DMS114 treated with DMSO at 0.1 percent for 48 hours (cell line): ENCODE measurements at regions not wholly inside any gene's neighbourhood (a gene's known extent, or its start where the extent isn't known, plus 50 kb on each side); places are given as distances from the start of the nearest gene placed in this dataset.
"Not testable (repeated sequence)": the region's sequence is repeated elsewhere in the genome, so short reads cannot be mapped to it uniquely, and the experiment has no call there.

Experiments
- DNase-seq: peaks from one replicate; lab custom pipeline; 2025; ENCODE audit not compliant: unreplicated experiment; lab: John Stamatoyannopoulos, UW

GRCh38 chr9:129439242-129439641 is 181.7 kb downstream of the C9orf50 start:
- DNase-seq: no peak

DNA sequence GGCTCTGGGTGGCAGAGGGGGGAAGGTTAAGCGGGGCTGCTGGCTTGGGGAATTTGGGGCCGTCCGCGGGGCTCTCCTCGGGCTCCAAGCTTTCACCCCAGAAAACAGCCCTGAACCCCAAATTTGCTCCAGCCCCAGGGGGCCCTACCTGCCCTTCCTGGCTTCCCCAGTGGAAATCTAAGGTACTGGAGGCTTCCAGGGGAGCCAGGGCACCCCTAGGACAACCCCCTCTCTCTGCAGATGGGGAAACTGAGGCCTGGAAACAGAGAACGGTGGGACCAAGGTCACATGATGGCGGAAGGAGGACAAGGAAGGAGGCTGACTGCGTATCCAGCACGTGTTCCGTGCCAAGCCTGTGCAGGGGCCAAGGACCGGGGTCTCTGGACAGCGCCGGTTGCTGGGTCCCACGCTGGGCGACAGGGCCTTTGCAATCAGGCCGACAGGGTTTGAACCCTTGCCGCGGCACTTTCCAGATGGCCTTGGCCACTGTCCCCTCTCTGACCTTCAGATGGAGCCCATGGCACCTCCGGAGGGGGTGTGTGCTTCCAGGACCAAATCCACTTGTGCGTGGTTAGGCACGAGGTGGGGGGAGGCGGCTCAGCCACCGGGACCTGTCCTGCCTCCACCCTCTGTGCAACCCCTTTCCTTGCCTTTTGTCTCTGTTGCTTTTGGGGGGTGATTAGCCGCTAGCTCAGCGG is 183.1 kb downstream of the C9orf50 start:
- DNase-seq: no peak

GRCh38 chr9:129436751-129437625 is 183.9 kb downstream of the C9orf50 start:
- no peak for DNase-seq

DNA sequence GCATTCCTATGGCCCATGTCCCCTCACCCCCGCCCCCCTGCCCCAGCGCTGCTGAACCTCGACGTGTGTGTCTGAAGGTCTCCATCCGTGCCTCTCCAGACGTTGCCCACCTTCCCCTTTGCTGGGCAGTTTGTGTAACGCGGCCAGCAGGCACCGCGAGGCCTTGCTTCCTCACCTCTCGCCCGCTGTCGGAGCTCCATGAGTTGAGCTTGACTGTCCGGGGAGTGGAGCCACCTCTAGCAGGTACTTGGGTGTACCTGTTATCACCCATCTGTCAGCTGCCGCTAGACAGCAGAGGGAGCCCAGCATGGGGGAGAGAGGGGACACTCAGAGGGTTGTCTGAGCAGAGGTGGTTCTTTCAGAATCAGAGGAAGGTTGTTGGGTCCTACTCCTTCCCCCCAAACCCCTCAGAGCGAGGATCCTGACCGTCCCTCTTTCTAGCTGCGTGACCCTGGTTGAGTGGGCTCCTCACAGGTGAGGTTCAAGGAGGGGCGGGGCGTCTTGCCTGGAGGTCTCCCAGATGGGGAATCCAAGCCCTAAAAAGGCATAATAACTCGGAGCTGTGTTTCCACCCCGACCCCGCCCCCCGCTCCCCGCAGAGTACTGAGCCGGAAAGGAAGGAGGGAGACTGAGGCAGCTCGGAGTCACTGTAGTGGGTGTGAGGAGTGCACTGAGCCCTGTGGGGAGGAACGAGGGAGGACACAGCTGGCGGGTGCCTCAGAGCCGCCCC is 184.7 kb downstream of the C9orf50 start:
- no peak for DNase-seq

- DNase-seq: no peak
Measured at GRCh38 chr9:129435291-129435690, 185.6 kb downstream of the C9orf50 start.

GRCh38 chr9:129434187-129434586 is 186.7 kb downstream of the C9orf50 start:
- no peak for DNase-seq

DNA sequence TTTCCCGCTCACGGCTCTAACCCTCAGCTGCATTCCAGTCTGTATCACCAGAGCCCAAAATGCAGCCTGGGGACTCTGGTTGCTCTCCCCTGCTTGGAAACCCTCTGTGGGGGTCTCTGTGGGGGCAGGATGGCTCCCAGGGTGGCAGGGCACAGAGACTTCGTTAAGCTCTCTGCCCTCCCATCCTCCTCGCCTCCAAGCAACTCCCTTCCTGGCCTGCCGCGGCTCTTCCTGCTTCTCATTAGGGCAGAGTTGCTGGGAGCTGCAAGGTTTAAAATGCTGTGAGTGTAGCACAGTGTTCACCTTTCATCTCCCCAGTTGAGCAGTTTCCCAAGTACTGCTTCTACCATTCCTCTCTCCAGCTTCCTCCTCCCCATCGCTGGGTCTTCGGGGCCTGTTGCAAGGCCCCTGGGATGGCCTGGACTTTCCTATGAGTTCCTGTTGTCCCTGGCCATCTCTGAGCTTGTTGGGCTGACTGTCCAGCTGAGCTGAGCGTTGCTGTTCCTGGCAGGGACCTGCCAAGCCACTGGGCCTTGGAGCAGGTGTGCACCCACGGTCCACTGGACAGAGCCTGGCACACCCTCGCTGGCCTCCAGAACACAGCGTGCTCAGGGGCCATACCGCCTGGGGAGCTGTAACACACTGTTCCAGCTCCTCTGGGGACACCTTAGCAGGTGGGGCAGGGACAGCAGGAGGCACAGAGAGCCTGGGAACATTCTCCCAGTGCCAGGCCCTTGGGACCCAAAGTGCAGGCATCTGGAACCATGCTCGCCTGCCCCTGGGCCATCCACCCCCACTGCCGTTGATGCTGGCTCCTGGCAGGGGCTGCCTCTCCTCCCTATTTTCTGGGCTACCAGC is 188.4 kb downstream of the C9orf50 start:
- DNase-seq: no peak

- no peak for DNase-seq
Measured at GRCh38 chr9:129430940-129431643, 189.8 kb downstream of the C9orf50 start.

DNA sequence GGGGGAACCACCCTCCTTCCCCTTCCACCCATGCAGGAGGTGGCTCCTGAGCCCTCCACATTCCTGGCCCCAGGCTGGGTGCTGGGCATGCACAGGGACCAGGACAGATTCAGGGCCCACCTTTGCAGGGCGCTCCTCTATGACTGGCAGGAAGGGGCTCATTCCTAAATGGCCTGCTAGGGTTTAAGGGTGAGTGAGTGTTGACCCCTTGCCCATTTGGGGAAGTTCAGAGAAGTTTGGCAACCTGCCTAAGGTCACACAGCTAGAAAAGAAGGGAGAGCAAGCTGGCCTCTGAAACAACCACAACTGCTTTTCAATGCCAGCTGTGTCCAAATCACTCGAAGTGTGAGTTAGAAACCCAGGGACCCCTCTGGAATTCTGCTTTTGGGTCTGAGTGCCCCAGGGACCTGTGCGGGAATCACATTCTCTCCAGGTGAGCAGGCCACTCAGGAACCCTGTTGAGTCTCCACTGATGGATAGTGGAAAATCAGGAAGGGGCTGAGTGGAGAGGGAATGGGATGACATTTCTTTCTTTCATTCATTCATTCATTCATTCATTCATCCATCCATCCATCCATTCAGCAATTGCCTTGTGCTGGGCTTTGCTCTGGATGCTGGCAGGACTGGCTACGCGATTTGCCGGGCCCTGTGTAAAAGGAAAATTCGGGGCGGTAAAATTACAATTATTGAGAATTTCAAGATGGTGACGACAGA is 191.9 kb downstream of the C9orf50 start:
- no peak for DNase-seq

GRCh38 chr9:129427149-129427548 is 193.8 kb downstream of the C9orf50 start:
- DNase-seq: no peak

- not testable (repeated sequence) for DNase-seq
Measured at GRCh38 chr9:129423755-129424154, 197.1 kb downstream of the C9orf50 start.

DNA sequence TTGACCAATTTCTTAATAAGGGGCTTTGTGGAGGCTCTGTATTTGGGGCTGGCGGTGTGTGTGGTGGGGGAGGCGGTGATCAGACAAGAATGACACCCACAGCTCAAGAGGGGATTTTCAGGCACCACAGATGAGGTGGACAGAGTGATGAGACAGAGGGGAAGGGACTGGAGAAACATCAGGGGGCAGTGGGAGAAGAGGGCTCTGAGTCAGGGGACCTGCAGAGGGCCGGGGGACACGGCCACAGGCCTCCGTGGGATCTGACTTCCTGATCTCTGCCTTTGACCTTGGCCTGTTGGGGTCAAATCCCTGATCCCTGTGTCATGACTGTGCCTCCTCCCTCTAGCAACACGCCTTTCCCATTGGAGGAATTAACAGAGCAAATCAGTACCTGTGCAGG is 197.7 kb downstream of the C9orf50 start:
- no peak for DNase-seq

- no peak for DNase-seq
Measured at GRCh38 chr9:129422843-129423192, 198.1 kb downstream of the C9orf50 start.

DNA sequence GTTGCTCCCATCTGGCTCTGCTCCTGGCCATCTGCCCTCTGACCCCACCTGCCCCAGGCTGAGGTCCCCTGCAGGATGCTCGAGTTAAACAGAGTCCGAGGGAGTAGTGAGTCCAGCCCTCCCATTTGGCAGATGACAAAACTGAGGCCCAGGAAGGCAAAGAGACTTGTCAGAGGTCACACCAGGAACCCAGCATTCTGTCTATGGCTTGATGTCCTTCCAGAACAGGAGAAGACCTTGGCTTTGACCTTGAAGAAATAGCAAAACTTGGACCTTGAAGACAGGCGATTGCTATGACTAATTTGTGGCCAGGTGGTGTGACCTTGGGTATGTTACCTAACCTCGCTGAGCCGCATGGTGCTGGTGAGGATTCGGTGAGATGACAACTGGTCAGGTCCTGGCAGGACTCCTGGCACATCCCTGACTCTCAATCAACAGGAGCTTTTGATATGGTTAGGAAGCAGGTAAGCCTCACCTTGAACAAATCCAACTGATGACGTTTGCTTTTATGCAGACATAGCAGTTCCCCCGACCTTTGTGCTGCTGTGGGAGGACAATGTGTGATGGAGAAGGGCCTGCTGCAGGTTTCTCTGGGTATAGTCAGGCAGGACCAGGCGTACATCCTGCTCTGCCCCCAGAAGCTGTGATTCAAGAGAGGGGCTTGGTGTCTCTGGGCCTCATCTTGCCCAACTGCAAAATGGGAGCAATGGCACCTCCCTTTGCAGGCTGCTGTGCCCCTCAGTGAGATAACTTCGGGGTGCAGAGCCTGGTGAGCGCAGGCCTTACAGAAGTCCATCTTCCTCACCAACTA is 198.7 kb downstream of the C9orf50 start:
- DNase-seq: no peak

GRCh38 chr9:129421371-129421770 is 199.5 kb downstream of the C9orf50 start:
- DNase-seq: no peak

- DNase-seq: no peak
Measured at GRCh38 chr9:129420721-129421120, 200.2 kb downstream of the C9orf50 start.

- DNase-seq: peak; percentile 8
Measured at GRCh38 chr9:129419382-129419899, 201.5 kb downstream of the C9orf50 start.

DNA sequence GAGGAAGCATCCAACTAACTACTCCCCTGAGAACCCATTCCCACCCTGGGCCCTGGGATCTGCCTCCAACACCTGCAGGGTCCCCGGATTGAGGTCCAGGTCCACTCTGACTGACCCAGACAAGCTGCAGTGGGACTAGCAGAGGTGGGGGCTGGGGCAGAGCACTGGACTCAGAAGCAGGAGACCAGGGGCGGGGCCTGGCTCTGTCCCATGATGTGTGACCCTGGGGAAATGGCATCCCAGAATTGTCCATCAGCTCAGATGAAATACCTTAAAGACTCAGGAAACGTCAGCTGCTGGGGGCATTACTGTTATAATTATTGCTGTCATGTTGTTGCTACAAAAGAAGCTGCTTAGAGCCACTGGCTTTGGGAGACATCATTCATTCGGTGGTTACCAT is 202.4 kb downstream of the C9orf50 start:
- no peak for DNase-seq
